ENCODE measurements at regions not wholly inside any gene's neighbourhood (a gene's known extent, or its start where the extent isn't known, plus 50 kb on each side); places are given as distances from the start of the nearest gene placed in this dataset.
"Not testable (repeated sequence)": the region's sequence is repeated elsewhere in the genome, so short reads cannot be mapped to it uniquely, and the experiment has no call there.

DNA sequence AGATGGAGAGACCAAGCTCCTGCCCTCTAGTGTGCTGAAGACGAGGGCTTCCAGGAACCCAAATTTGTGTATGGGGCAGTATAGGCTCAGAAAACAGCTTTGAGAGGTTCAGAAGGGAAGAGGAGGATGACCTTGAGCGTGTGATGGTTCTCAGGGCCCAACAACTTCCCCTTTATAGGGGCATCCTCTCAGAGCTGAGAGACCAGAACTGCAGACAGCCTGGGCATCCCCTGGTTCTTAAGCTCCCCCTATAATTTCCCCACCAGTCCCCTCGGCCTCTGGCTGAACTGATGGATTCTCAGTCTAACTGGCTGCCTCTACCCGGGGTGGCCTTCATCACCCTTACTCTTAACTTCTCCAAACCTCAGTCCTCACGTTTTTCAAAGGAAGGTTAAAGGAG lies 167.5 kb downstream of the URI1 start:
- WGBS, 2 donors (ENCODE audit: low coverage in 1 of 2): 80 to 100% methylated on average over 1 to 3 of the region's 5 CpGs
- Histone ChIP-seq H3K36me3 (no peaks in the 10 kb centered on the region), H3K27me3 (peaks cover 42% of the 10 kb centered on the region), H3K4me3 (no peak overlapping the region), H3K4me1 (no peaks in the 10 kb centered on the region), H3K27ac (no peak overlapping the region), H3K9me3 (no peaks in the 10 kb centered on the region)
- TF ChIP-seq, protein P1, sequence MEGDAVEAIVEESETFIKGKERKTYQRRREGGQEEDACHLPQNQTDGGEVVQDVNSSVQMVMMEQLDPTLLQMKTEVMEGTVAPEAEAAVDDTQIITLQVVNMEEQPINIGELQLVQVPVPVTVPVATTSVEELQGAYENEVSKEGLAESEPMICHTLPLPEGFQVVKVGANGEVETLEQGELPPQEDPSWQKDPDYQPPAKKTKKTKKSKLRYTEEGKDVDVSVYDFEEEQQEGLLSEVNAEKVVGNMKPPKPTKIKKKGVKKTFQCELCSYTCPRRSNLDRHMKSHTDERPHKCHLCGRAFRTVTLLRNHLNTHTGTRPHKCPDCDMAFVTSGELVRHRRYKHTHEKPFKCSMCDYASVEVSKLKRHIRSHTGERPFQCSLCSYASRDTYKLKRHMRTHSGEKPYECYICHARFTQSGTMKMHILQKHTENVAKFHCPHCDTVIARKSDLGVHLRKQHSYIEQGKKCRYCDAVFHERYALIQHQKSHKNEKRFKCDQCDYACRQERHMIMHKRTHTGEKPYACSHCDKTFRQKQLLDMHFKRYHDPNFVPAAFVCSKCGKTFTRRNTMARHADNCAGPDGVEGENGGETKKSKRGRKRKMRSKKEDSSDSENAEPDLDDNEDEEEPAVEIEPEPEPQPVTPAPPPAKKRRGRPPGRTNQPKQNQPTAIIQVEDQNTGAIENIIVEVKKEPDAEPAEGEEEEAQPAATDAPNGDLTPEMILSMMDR (IDR thresholded peaks at IDR 0.05): no peak
- no peak for TF ChIP-seq POLR2AphosphoS5 (IDR thresholded peaks at IDR 0.05)
- no peak for TF ChIP-seq POLR2A (IDR thresholded peaks at IDR 0.05)
- TF ChIP-seq EP300 (IDR thresholded peaks at IDR 0.05): no peak
- ATAC-seq: no peak

DNA sequence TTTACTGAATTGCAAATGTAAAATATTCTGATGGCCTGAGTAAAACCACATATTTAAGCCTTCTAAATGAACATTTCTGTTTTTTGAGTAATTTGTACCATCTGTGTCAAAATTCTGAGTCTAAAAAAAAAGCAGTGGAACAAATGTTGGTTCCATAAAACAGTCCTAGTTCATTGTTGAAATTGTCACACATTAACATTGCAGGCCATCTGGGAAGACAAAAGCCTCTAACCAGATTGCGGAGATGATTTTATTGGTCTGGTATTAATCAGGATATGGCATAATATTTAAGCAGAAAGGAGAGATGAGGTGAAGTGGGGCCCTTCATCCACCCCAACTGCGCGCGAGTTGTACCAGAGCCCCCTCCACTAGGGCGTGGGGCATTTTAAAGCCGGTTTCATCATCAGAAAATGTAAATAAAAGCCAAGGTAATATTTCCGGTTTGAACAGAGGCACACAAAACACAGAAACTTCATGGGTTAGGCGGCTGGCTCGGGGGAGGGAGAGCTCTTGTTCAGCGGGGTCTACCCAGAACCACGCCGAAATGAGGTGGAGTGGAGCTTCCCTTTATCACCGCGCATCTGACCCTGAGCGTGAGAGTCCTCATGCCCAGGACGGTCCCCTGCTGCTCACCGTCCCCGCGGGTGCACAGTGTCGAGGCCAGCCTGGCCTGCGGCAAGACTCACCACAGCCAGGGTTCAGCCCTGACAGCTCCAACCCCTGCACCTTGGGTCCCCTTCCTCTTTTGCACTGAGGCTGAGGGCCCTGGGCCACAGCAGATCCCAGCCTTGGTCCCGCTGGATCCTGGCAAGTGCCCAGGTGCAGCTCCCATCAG lies 169.2 kb downstream of the URI1 start:
- ATAC-seq: no peak
- Histone ChIP-seq H3K27ac (no peak overlapping the region), H3K4me3 (no peak overlapping the region), H3K36me3 (no peaks in the 10 kb centered on the region), H3K9me3 (no peaks in the 10 kb centered on the region), H3K4me1 (no peaks in the 10 kb centered on the region), H3K27me3 (peaks cover 49% of the 10 kb centered on the region)
- no peak for TF ChIP-seq POLR2AphosphoS5 (IDR thresholded peaks at IDR 0.05)
- TF ChIP-seq POLR2A (IDR thresholded peaks at IDR 0.05): no peak
- no peak for TF ChIP-seq EP300 (IDR thresholded peaks at IDR 0.05)
- TF ChIP-seq, protein P1 (IDR thresholded peaks at IDR 0.05): no peak
- 70 to 75% methylated on average over 12 of the region's 22 CpGs for WGBS, 2 donors (ENCODE audit: low coverage in 1 of 2)

DNA sequence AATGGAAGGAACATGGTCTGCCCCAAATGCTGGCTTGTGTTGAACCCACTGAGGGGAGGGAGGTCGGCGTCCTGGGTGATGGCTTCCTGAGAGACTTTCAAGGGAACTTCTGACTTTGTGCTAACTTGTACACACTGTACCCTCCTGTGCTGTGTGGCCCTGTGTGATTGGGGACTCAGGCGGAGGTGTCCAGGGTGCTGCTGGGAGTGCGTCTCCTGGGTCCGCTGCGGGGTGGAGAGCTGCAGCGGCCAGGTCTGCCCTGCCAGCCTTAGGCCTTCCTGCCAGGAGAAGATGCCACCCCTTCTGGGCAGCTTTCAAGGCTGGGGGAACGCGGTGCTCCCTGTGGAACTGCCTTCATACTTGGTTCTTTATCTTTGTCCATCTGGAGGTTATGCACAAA lies 170.1 kb downstream of the URI1 start:
- no peaks in the 10 kb centered on the region for H3K36me3 ChIP-seq
- H3K9me3 ChIP-seq: no peaks in the 10 kb centered on the region
- H3K4me1 ChIP-seq: no peaks in the 10 kb centered on the region
- no peak overlapping the region for H3K4me3 ChIP-seq
- no peak overlapping the region for H3K27ac ChIP-seq
- 92% methylated on average over 2 of the region's 9 CpGs; no CpG with 5 or more reads in 1 of the 2 donors for WGBS, 2 donors (ENCODE audit: low coverage in 1 of 2)
- ATAC-seq: no peak
- TF ChIP-seq, protein P1 (IDR thresholded peaks at IDR 0.05): no peak
- TF ChIP-seq POLR2AphosphoS5 (IDR thresholded peaks at IDR 0.05): no peak
- no peak for TF ChIP-seq EP300 (IDR thresholded peaks at IDR 0.05)
- no peak for TF ChIP-seq POLR2A (IDR thresholded peaks at IDR 0.05)
- peaks cover 42% of the 10 kb centered on the region for H3K27me3 ChIP-seq

GRCh38 chr19:30112666-30113065 lies 170.6 kb downstream of the URI1 start:
- Histone ChIP-seq H3K36me3 (no peaks in the 10 kb centered on the region), H3K27ac (no peak overlapping the region), H3K4me3 (no peak overlapping the region), H3K4me1 (no peaks in the 10 kb centered on the region), H3K9me3 (no peaks in the 10 kb centered on the region), H3K27me3 (peaks cover 38% of the 10 kb centered on the region)
- TF ChIP-seq EP300 (IDR thresholded peaks at IDR 0.05) (no peak), POLR2A (IDR thresholded peaks at IDR 0.05) (no peak), POLR2AphosphoS5 (IDR thresholded peaks at IDR 0.05) (no peak)
- TF ChIP-seq, protein P1 (IDR thresholded peaks at IDR 0.05): no peak
- WGBS, 2 donors (ENCODE audit: low coverage in 1 of 2): 82 to 83% methylated on average over 3 to 6 of the region's 8 CpGs
- ATAC-seq: no peak

- no peaks in the 10 kb centered on the region for H3K36me3 ChIP-seq
- H3K27ac ChIP-seq: no peak overlapping the region
- peaks cover 38% of the 10 kb centered on the region for H3K27me3 ChIP-seq
- no peaks in the 10 kb centered on the region for H3K9me3 ChIP-seq
- no peak for ATAC-seq
- H3K4me3 ChIP-seq: no peak overlapping the region
- H3K4me1 ChIP-seq: no peaks in the 10 kb centered on the region
- no peak for TF ChIP-seq POLR2A (IDR thresholded peaks at IDR 0.05)
- no peak for TF ChIP-seq EP300 (IDR thresholded peaks at IDR 0.05)
- TF ChIP-seq POLR2AphosphoS5 (IDR thresholded peaks at IDR 0.05): no peak
- TF ChIP-seq, protein P1 (IDR thresholded peaks at IDR 0.05): no peak
- 44 to 55% methylated on average over 5 of the region's 5 CpGs for WGBS, 2 donors (ENCODE audit: low coverage in 1 of 2)
Observed at GRCh38 chr19:30113186-30113585, 171.1 kb downstream of the URI1 start.

GRCh38 chr19:30114095-30114494 lies 172.1 kb downstream of the URI1 start:
- H3K4me3 ChIP-seq, H3K9me3 ChIP-seq, ATAC-seq, H3K27ac ChIP-seq, H3K4me1 ChIP-seq, H3K36me3 ChIP-seq: not testable (repeated sequence)
- H3K27me3 ChIP-seq: peaks cover 42% of the 10 kb centered on the region
- 83% methylated on average over 5 of the region's 5 CpGs for WGBS, 2 donors (ENCODE audit: low coverage in 1 of 2)

All from gastroesophageal sphincter (tissue), 4 donors.